ENCODE measurements at regions not wholly inside any gene's neighbourhood (a gene's known extent, or its start where the extent isn't known, plus 50 kb on each side); places are given as distances from the start of the nearest gene placed in this dataset.
"Not testable (repeated sequence)": the region's sequence is repeated elsewhere in the genome, so short reads cannot be mapped to it uniquely, and the experiment has no call there.

- no peak for DNase-seq
These were observed 331.6 kb upstream of the PTGER4 start for GRCh38 chr5:40347981-40348725.

- no peak for DNase-seq
These were observed 332.8 kb upstream of the PTGER4 start for GRCh38 chr5:40346901-40347300.

DNA sequence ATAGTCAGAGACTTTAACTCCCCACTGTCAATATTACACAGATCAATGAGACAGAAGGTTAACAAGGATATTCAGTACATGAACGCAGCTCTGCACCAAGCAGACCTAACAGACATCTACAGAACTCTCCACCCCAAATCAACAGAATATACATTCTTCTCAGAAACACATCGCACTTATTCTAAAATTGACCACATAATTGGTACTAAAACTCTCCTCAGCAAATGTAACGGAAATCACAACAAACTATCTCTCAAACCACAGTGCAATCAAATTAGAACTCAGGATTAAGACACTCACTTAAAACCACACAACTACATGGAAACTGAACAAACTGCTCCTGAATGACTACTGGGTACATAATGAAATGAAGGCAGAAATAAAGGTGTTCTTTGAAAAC, 341.3 kb upstream of the PTGER4 start:
- DNase-seq = not testable (repeated sequence)

GRCh38 chr5:40334242-40334635, 345.5 kb upstream of the PTGER4 start:
- DNase-seq = no peak

GRCh38 chr5:40333459-40334241, 346.1 kb upstream of the PTGER4 start:
- no peak for DNase-seq

GRCh38 chr5:40332970-40333369, 346.7 kb upstream of the PTGER4 start:
- DNase-seq = no peak

GRCh38 chr5:40331616-40332015, 348.1 kb upstream of the PTGER4 start:
- no peak for DNase-seq

- no peak for DNase-seq
These were observed 358.2 kb upstream of the PTGER4 start for GRCh38 chr5:40321514-40321913.

DNA sequence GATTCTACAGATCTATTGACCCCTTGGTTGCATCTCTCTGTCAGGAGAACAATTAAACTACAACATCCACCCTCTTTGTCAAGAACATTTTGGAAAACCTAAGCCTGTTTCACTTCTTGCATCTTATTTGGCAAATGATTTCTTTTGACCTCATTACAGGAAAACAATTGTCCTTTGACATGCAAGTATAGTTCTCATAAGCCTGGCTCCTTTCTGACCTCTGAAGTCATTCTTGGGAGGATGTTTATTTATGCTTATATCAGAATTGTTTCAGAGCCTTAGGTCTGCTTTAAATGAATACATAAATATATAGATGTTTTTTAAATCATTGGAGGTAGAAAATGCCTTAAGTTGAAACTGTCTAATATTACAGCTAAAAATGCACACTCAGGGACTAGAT, 361.3 kb upstream of the PTGER4 start:
- DNase-seq = no peak

GRCh38 chr5:40317023-40317422, 362.7 kb upstream of the PTGER4 start:
- no peak for DNase-seq

GRCh38 chr5:40315126-40315525, 364.6 kb upstream of the PTGER4 start:
- no peak for DNase-seq

GRCh38 chr5:40314275-40314674, 365.4 kb upstream of the PTGER4 start:
- no peak for DNase-seq

DNA sequence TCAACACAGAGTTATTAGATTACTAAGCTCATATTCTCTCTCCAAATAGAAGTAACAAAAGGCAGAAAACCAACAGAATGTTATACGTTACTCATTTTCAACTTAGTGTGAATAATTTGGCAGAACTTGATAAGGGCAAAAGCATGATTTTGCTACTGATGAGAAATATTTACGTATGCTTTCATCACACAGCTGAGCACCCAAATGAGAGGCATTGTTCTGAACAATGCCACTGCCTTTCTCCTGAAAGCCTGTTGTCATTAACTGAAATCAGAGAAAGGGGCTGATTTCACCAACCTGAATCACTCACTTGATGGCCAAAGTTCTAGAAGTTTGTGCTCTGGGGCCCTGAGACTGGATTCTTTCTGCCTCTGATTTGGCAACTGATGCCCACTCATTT, 367.5 kb upstream of the PTGER4 start:
- DNase-seq = no peak

DNA sequence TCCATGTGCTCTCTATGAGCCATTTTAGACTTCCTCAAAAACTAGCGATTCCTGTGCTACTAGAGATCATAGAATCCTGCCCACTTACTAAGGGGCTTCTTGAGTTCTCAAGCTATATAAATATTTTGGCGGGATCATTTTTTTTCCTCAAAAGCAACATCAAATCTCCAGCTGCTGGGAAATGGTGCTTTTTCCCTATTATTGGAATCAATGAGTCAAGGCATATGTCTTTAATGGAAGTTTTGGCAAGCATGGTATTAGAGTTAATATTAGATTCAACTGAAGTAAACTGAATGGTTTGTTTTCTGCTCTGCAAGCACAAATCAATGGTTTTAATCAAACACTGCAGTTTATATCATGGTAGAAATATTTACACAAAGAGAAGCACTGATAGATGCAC, 369.9 kb upstream of the PTGER4 start:
- no peak for DNase-seq

- no peak for DNase-seq
These were observed 370.8 kb upstream of the PTGER4 start for GRCh38 chr5:40308867-40309266.

GRCh38 chr5:40307920-40308319, 371.8 kb upstream of the PTGER4 start:
- DNase-seq = no peak

GRCh38 chr5:40306869-40307487, 372.7 kb upstream of the PTGER4 start:
- no peak for DNase-seq

GRCh38 chr5:40292006-40292405, 387.7 kb upstream of the PTGER4 start:
- DNase-seq = no peak

DNA sequence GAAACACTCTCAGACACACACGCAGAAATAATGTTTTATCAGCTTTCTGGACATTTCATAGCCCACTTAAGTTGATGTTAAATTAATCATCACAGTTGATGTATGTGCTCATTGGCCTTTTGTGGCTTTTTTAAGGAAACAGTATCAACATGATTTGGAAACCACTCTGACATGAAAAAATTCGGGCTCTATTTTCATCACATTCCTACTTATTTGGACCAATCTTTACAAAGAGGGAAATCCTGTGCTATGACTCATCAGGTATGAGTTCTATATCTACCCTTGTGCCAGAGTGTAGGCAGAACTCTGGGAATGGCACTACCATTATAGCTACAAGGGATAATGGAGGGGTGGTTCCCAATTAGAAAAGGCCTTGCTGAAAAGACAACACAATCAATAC, 388.4 kb upstream of the PTGER4 start:
- no peak for DNase-seq

GRCh38 chr5:40288800-40289485, 390.8 kb upstream of the PTGER4 start:
- DNase-seq = no peak

GRCh38 chr5:40284863-40285262, 394.9 kb upstream of the PTGER4 start:
- no peak for DNase-seq

GRCh38 chr5:40278881-40279280, 400.8 kb upstream of the PTGER4 start:
- no peak for DNase-seq

- no peak for DNase-seq
These were observed 402.4 kb upstream of the PTGER4 start for GRCh38 chr5:40277161-40277906.
